ENCODE measurements at regions not wholly inside any gene's neighbourhood (a gene's known extent, or its start where the extent isn't known, plus 50 kb on each side); places are given as distances from the start of the nearest gene placed in this dataset.
A peak's percentile ranks its signal among the peaks of the same experiment; 100 is the strongest.

- Histone ChIP-seq H3K9me3 (replicated peaks; ENCODE audit: insufficient read depth, low read length) (no peaks in the 10 kb centered on the region), H3K4me2 (ENCODE audit: low read depth, low read length) (no peak overlapping the region)
- DNase-seq: no peak
These were observed 87.0 kb upstream of the CCL21 start for GRCh38 chr9:34796924-34797323.

GRCh38 chr9:34793428-34793827 is 83.5 kb upstream of the CCL21 start:
- H3K9me2 ChIP-seq (replicated peaks; ENCODE audit: insufficient read depth, low read length): no peaks in the 10 kb centered on the region

More at GRCh38 chr9:34796924-34797323, 87.0 kb upstream of the CCL21 start:
- Histone ChIP-seq H3K9ac (ENCODE audit: low read length) (no peak overlapping the region), H3F3A (ENCODE audit: insufficient read depth, low read length) (no peaks in the 10 kb centered on the region), H3K36me3 (replicated peaks; ENCODE audit: insufficient read depth, low read length) (no peaks in the 10 kb centered on the region), H3K79me2 (ENCODE audit: low read length) (no peaks in the 10 kb centered on the region), H3K27ac (ENCODE audit: low read length) (no peak overlapping the region), H3K27me3 (replicated peaks; ENCODE audit: insufficient read depth, low read length) (no peaks in the 10 kb centered on the region), H3K4me3 (ENCODE audit: low read length) (no peak overlapping the region), H3K9me2 (replicated peaks; ENCODE audit: insufficient read depth, low read length) (no peaks in the 10 kb centered on the region), H4K20me1 (ENCODE audit: insufficient read depth, low read length) (no peaks in the 10 kb centered on the region), H3K4me1 (ENCODE audit: low read length) (peaks cover 8% of the 10 kb centered on the region; the same call in 1 of the 2 replicates), H2AFZ (ENCODE audit: low read length) (no peak overlapping the region)
- TF ChIP-seq EZH2 (optimal IDR thresholded peaks at IDR 0.05; ENCODE audit: low read depth, low read length) (no peak), EZH2phosphoT487 (IDR thresholded peaks at IDR 0.05; ENCODE audit: low read length) (no peak), CTCF (IDR thresholded peaks at IDR 0.05; ENCODE audit: low read length) (no peak)

GRCh38 chr9:34783951-34784487 is 74.1 kb upstream of the CCL21 start:
- H3K4me1 ChIP-seq (ENCODE audit: low read length): no peaks in the 10 kb centered on the region

More at GRCh38 chr9:34793428-34793827, 83.5 kb upstream of the CCL21 start:
- Histone ChIP-seq H3K27ac (ENCODE audit: low read length) (no peak overlapping the region), H3K4me3 (ENCODE audit: low read length) (no peak overlapping the region), H3K9ac (ENCODE audit: low read length) (no peak overlapping the region), H3K4me1 (ENCODE audit: low read length) (peaks cover 8% of the 10 kb centered on the region; the same call in 1 of the 2 replicates), H4K20me1 (ENCODE audit: insufficient read depth, low read length) (no peaks in the 10 kb centered on the region), H3K79me2 (ENCODE audit: low read length) (no peaks in the 10 kb centered on the region), H3K27me3 (replicated peaks; ENCODE audit: insufficient read depth, low read length) (no peaks in the 10 kb centered on the region), H3F3A (ENCODE audit: insufficient read depth, low read length) (no peaks in the 10 kb centered on the region), H2AFZ (ENCODE audit: low read length) (no peak overlapping the region), H3K9me3 (replicated peaks; ENCODE audit: insufficient read depth, low read length) (no peaks in the 10 kb centered on the region), H3K4me2 (ENCODE audit: low read depth, low read length) (peak overlapping the region; percentile 27; the same call in 1 of the 2 replicates), H3K36me3 (replicated peaks; ENCODE audit: insufficient read depth, low read length) (no peaks in the 10 kb centered on the region)
- TF ChIP-seq EZH2phosphoT487 (IDR thresholded peaks at IDR 0.05; ENCODE audit: low read length) (no peak), CTCF (IDR thresholded peaks at IDR 0.05; ENCODE audit: low read length) (no peak), EZH2 (optimal IDR thresholded peaks at IDR 0.05; ENCODE audit: low read depth, low read length) (no peak)
- DNase-seq: no peak

More at GRCh38 chr9:34783951-34784487, 74.1 kb upstream of the CCL21 start:
- no peak for DNase-seq
- no peak overlapping the region for H3K27ac ChIP-seq (ENCODE audit: low read length)
- H2AFZ ChIP-seq (ENCODE audit: low read length): no peak overlapping the region
- H4K20me1 ChIP-seq (ENCODE audit: insufficient read depth, low read length): no peaks in the 10 kb centered on the region
- H3K79me2 ChIP-seq (ENCODE audit: low read length): no peaks in the 10 kb centered on the region
- no peaks in the 10 kb centered on the region for H3K9me3 ChIP-seq (replicated peaks; ENCODE audit: insufficient read depth, low read length)
- H3K4me3 ChIP-seq (ENCODE audit: low read length): no peak overlapping the region
- H3K4me2 ChIP-seq (ENCODE audit: low read depth, low read length): no peak overlapping the region
- H3K9ac ChIP-seq (ENCODE audit: low read length): no peak overlapping the region
- no peak for TF ChIP-seq CTCF (IDR thresholded peaks at IDR 0.05; ENCODE audit: low read length)
- H3F3A ChIP-seq (ENCODE audit: insufficient read depth, low read length): no peaks in the 10 kb centered on the region
- no peaks in the 10 kb centered on the region for H3K36me3 ChIP-seq (replicated peaks; ENCODE audit: insufficient read depth, low read length)
- H3K9me2 ChIP-seq (replicated peaks; ENCODE audit: insufficient read depth, low read length): no peaks in the 10 kb centered on the region
- H3K27me3 ChIP-seq (replicated peaks; ENCODE audit: insufficient read depth, low read length): no peaks in the 10 kb centered on the region
